ENCODE measurements at regions not wholly inside any gene's neighbourhood (a gene's known extent, or its start where the extent isn't known, plus 50 kb on each side); places are given as distances from the start of the nearest gene placed in this dataset.

GRCh38 chr11:82676483-82677094 is 57.1 kb downstream of the FAM181B start:
- no peak for DNase-seq

GRCh38 chr11:82675838-82676237 is 57.8 kb downstream of the FAM181B start:
- no peak for DNase-seq

GRCh38 chr11:82673631-82674030 is 60.0 kb downstream of the FAM181B start:
- DNase-seq, result no peak

GRCh38 chr11:82671451-82671850 is 62.2 kb downstream of the FAM181B start:
- DNase-seq, result no peak

DNA sequence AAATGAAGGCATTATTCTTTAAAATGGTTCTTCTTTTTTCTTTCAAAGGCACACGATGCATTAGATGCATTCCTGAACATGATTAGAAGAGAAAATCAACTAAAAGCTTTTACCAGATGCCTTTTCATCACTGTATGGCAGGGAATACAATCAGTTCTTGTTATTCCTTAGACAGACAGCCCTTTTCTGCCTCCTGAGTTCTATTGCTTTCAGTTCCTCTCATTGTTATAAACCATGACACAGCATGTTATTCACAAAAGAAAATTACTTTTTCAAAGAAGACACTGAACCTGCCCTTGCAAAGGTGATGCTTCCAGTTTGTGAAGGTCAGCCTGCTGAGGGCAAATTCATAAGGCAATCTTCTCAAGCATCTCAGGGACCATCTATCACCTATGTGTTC is 70.1 kb downstream of the FAM181B start:
- no peak for DNase-seq

GRCh38 chr11:82653752-82654151 is 79.9 kb downstream of the FAM181B start:
- DNase-seq, result no peak

DNA sequence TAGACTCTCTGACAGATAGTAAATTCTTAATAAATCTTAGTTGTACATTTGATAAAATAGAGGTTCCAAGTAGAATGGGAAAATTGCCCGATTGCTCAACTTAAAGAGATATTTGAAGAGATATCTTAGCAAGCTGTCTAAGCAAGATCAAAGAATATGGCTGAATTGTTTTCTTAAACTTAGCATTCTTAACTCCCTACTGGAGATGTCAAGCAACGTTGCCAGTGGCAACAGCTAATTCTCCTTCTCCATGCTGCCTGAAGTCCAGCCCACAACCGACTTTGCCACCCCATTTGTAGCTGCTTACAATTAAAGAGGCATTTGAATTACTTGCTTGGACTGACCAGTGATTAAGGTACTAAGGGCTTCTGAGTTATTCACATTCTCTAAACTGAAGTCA is 94.4 kb downstream of the FAM181B start:
- DNase-seq, result no peak

- DNase-seq, result no peak
Observed at GRCh38 chr11:82636615-82637014, 97.0 kb downstream of the FAM181B start.

GRCh38 chr11:82634091-82634490 is 99.6 kb downstream of the FAM181B start:
- no peak for DNase-seq

DNA sequence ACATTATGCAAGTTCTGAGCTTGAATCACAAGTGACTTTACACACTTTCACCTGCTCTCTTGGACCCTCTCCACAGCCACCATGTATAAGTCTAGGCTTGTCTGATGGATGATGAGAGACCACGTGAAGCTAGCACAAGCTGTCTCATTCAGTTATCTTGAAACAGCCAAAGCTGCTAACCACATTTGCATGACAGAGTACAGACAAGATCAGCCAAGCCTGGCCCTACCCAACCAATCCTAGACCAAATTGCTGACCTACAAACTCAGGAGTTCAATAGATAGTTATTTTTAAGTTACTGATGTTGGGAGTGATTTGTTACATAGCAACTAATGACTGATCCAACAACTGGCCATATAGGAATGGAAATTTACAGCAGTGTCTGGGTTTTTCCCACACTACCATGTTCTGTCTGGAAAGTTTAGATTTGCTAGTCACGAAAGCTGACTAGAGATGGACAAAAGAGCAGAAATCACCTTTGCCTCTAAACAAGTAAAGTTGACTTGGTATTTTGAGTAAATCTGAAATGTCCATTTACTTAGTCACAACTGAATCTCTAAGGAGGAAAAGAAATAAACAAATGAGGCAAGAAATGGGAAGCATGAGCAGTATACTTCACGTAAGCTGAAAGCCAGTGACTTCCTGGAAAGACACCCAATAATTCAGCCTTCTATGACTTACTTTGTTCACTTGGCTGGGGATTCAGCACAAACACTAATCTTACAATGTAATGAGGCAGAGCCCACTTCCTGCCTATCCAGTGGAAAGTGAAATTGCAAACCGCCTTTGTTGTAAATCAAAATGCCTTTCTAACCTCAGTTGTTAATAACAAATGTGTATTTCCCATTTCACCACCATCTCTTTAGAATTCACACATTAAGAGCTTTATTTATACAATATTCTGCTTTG is 101.7 kb downstream of the FAM181B start:
- no peak for DNase-seq

GRCh38 chr11:82610671-82611070 is 123.0 kb downstream of the FAM181B start:
- DNase-seq, result no peak

GRCh38 chr11:82606738-82607137 is 126.9 kb downstream of the FAM181B start:
- peak; percentile 46 for DNase-seq

GRCh38 chr11:82601711-82602110 is 132.0 kb downstream of the FAM181B start:
- no peak for DNase-seq

DNA sequence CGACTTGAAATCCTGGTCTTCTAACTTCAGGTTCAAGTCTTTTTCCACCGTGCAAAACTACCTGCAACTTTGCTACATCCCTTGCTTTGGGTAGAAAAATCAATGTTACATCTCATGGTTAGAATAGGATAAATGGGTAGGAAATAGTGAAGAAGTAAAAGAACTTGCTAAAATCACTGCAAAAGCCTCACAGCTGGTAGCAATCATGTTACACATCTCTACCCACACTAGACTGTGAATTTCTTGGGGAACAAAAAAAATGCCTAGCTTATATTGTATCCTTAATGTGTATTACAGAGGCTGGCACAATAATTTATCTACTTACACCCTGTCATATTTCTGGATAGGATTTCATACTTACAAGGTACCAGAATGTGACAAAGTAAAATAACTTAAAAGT is 133.8 kb downstream of the FAM181B start:
- no peak for DNase-seq

DNA sequence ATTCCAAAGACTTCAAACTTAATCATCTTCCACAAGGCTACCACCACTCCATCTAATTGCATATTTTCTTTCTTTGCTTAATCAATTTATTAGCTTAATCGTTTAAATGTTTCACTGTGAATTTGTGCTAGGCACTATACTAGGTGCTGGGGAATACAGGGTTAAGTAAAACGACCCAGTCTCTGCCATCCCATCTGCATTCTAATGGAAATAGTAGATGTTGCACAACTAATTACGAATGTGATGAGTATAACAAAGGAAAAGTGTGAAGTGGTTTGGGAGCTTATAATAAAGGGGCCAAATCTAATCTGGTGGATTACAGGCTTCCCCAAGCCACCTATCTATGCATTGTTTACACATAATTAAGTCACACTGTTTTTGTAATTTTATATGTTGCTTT is 147.1 kb downstream of the FAM181B start:
- DNase-seq, result no peak

GRCh38 chr11:82577246-82577645 is 156.4 kb downstream of the FAM181B start:
- peak; percentile 84 for DNase-seq

GRCh38 chr11:82560836-82561235 is 172.8 kb downstream of the FAM181B start:
- DNase-seq, result no peak

DNA sequence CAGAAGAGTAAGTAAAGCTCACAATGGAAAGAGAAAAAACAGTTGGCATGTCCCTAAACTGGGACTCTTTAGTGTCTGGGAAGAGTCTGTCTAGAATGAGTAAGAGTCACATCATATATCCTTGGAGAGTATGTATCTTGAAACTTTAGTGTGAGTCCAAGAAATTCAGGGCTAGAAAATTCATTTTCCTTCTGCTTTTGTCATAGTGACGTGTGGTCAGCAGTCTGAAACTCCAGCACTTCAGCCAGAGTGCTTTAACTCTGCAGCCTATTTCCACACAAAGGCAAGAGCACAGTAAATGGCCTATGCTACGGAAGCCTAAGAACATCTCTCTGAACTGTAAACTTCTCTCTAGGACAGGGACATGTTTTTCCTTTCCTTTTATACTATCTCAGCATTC is 174.1 kb downstream of the FAM181B start:
- no peak for DNase-seq

DNA sequence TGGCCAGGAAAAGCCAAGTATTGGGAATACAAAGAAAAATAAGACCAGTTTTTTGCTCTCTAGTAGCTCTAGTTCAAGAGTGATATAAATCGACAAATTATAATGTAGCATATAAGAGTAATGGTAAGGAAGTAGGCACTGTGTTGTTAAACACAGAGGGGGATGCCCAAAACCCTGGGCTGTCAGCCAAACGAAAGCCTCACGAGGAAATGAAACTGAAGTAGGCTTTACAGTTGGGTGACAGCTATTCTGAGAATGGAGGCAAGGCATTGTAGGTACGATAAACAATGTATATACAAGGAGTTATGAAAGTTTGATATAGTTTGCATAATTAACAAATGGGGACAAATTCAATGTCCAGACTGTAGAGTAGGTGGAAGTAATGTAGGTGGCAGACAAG is 176.4 kb downstream of the FAM181B start:
- DNase-seq, result no peak

DNA sequence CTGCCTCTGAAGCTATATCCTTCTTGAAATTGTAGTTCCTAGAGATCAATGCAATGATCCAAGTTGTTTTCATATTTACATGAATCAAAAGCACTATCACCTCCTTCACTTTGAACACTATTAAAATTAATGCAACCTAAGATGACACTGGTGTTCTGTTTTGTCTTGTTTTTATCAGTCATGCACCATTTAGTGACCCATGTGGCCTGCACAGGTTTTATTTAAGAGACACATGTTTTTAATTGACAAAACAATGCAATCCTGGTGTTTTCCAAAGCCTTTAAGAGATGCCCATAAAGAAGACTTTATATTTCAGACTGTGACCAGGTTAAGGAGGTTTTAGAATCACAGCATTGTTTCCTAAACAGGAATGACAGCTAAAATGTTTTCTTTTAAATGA is 177.5 kb downstream of the FAM181B start:
- no peak for DNase-seq

DNA sequence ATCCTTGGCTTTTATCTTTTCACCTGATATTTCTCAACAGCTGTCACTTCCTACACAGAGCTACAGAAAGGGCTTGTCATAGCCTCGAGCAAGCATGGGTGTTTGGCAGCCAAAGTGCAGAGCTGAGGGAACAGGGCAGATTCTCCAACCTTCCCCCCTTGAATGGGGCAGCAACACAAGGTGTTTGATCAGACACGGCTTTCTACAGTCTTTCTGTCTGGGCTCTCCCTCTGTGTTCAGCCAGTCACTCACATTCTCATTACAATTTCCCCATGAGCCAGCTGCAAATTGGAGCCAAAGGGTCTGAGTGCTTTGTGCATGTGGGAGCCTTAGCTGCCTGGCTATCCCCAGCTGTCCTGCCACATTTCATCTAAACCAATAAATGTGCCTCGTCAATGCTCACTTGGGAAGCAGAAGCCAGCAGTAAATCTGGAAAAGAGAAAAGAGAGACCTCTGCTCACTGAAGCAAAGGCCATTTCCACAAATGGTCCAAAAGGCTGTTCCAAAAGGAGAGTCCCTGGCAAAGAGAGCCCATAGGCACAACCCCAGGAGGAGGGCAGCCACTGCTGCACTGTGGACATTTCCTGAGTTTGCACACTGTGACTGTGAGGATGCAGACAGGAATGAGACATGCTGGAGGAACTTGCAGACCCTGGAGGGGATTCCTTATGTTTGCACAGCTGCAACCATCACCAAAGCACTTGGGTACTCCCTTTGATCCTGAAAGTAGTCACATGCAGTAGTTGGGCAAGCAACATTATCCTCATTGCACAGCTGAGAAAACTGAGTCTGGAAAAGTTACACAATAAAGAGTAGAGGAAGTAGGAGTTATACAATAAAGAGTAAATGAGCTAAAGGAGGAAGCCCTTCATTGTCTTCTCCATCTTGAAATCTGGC is 186.8 kb downstream of the FAM181B start:
- peak; percentile 85 for DNase-seq

GRCh38 chr11:82539669-82540068 is 194.0 kb downstream of the FAM181B start:
- no peak for DNase-seq

- no peak for DNase-seq
Observed at GRCh38 chr11:82536706-82537105, 197.0 kb downstream of the FAM181B start.
